ENCODE measurements at regions not wholly inside any gene's neighbourhood (a gene's known extent, or its start where the extent isn't known, plus 50 kb on each side); places are given as distances from the start of the nearest gene placed in this dataset.

- Histone ChIP-seq H3K4me1 (ENCODE audit: insufficient read depth, poor library complexity, severe bottlenecking) (no peaks in the 10 kb centered on the region), H3K36me3 (ENCODE audit: low read depth) (no peaks in the 10 kb centered on the region), H3K9me3 (ENCODE audit: severe bottlenecking) (no peaks in the 10 kb centered on the region), H3K27ac (ENCODE audit: poor library complexity, severe bottlenecking) (no peak overlapping the region), H3K27me3 (ENCODE audit: insufficient read depth, poor library complexity, severe bottlenecking) (no peaks in the 10 kb centered on the region), H3K4me3 (ENCODE audit: severe bottlenecking) (no peak overlapping the region)
- DNase-seq (ENCODE audit: low spot score) (no peak), ATAC-seq (ENCODE audit: low read depth) (no peak)
- TF ChIP-seq, protein P1, sequence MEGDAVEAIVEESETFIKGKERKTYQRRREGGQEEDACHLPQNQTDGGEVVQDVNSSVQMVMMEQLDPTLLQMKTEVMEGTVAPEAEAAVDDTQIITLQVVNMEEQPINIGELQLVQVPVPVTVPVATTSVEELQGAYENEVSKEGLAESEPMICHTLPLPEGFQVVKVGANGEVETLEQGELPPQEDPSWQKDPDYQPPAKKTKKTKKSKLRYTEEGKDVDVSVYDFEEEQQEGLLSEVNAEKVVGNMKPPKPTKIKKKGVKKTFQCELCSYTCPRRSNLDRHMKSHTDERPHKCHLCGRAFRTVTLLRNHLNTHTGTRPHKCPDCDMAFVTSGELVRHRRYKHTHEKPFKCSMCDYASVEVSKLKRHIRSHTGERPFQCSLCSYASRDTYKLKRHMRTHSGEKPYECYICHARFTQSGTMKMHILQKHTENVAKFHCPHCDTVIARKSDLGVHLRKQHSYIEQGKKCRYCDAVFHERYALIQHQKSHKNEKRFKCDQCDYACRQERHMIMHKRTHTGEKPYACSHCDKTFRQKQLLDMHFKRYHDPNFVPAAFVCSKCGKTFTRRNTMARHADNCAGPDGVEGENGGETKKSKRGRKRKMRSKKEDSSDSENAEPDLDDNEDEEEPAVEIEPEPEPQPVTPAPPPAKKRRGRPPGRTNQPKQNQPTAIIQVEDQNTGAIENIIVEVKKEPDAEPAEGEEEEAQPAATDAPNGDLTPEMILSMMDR (IDR thresholded peaks at IDR 0.05; ENCODE audit: poor library complexity, severe bottlenecking), result no peak
These were observed 159.1 kb upstream of the IRX2 start for GRCh38 chr5:2910401-2911175.

DNA sequence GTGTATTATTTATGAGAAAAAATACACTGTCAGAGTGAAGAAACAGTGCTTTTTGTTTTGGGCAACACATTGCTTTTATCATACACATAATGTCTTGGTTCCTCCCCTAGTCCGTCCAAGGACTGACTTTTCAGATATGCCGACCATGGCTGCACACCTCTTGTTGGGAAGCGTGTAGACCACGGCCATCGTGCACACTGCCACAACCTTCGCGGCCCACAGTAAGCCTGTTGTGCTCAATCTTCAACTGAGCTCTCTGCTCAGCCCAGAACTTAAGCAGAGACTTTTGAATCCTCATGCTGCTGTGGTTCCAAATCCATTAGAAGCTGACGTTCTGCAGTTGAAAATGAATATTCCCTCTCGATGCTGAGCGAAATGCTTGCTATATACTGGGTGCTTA lies 157.6 kb upstream of the IRX2 start:
- no peaks in the 10 kb centered on the region for H3K27me3 ChIP-seq (ENCODE audit: insufficient read depth, poor library complexity, severe bottlenecking)
- H3K27ac ChIP-seq (ENCODE audit: poor library complexity, severe bottlenecking), result no peak overlapping the region
- no peaks in the 10 kb centered on the region for H3K9me3 ChIP-seq (ENCODE audit: severe bottlenecking)
- ATAC-seq (ENCODE audit: low read depth) (no peak), DNase-seq (ENCODE audit: low spot score) (no peak)
- TF ChIP-seq, protein P1 (IDR thresholded peaks at IDR 0.05; ENCODE audit: poor library complexity, severe bottlenecking), result no peak
- H3K4me1 ChIP-seq (ENCODE audit: insufficient read depth, poor library complexity, severe bottlenecking), result no peaks in the 10 kb centered on the region
- no peak overlapping the region for H3K4me3 ChIP-seq (ENCODE audit: severe bottlenecking)
- H3K36me3 ChIP-seq (ENCODE audit: low read depth), result no peaks in the 10 kb centered on the region

GRCh38 chr5:2908086-2908485 lies 156.6 kb upstream of the IRX2 start:
- ATAC-seq (ENCODE audit: low read depth) (no peak), DNase-seq (ENCODE audit: low spot score) (no peak)
- H3K36me3 ChIP-seq (ENCODE audit: low read depth), result no peaks in the 10 kb centered on the region
- H3K27me3 ChIP-seq (ENCODE audit: insufficient read depth, poor library complexity, severe bottlenecking), result no peaks in the 10 kb centered on the region
- H3K4me1 ChIP-seq (ENCODE audit: insufficient read depth, poor library complexity, severe bottlenecking), result no peaks in the 10 kb centered on the region
- TF ChIP-seq, protein P1 (IDR thresholded peaks at IDR 0.05; ENCODE audit: poor library complexity, severe bottlenecking), result no peak
- H3K27ac ChIP-seq (ENCODE audit: poor library complexity, severe bottlenecking), result no peak overlapping the region
- no peaks in the 10 kb centered on the region for H3K9me3 ChIP-seq (ENCODE audit: severe bottlenecking)
- no peak overlapping the region for H3K4me3 ChIP-seq (ENCODE audit: severe bottlenecking)

DNA sequence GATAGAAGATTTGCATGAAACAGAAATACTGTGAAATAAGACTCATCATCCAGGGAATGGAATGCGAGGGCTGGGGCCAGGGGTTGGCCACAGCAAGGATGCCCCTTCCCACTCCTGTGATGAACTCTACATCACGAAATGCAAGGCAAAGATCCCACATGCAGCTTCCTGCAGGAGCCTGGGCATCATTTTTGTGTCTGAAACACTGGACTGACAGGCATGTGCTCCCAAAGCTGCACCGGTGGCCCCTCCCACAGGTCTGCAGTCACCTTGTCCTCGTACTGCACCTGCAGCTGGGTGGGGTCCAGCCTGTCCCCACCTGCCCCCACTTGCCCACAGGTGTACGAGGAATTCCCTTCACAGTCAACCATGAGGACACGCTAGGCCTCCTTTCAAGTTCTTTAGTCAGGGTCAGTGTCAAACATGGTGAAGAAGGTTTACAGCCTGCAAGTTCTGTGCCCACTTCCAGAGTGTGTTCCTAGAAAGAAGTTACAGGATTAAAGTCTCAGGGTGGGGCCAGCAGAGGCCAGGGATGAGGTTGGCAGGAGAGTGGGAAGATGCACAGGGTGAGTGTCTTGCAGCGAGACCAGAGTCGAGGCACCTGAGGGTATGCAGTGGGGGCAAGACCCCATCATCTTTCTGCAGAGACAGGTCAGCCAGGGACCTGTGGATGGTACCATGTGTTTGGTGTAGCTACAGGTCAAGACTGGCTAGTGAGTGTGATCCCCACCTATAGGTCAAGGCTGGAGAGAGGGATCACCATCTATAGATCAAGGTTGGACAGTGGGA lies 155.0 kb upstream of the IRX2 start:
- DNase-seq (ENCODE audit: low spot score) (no peak), ATAC-seq (ENCODE audit: low read depth) (no peak)
- Histone ChIP-seq H3K27ac (ENCODE audit: poor library complexity, severe bottlenecking) (no peak overlapping the region), H3K4me3 (ENCODE audit: severe bottlenecking) (no peak overlapping the region), H3K9me3 (ENCODE audit: severe bottlenecking) (no peaks in the 10 kb centered on the region), H3K4me1 (ENCODE audit: insufficient read depth, poor library complexity, severe bottlenecking) (no peaks in the 10 kb centered on the region), H3K36me3 (ENCODE audit: low read depth) (no peaks in the 10 kb centered on the region), H3K27me3 (ENCODE audit: insufficient read depth, poor library complexity, severe bottlenecking) (no peaks in the 10 kb centered on the region)
- TF ChIP-seq, protein P1 (IDR thresholded peaks at IDR 0.05; ENCODE audit: poor library complexity, severe bottlenecking), result no peak

All from RWPE2 (cell line).